CD14-positive monocyte (primary cell): ENCODE measurements at regions not wholly inside any gene's neighbourhood (a gene's known extent, or its start where the extent isn't known, plus 50 kb on each side); places are given as distances from the start of the nearest gene placed in this dataset.

Source experiments
- DNase-seq, 3 donors: peaks; one replicate each; pipeline ENCODE4 v3.0.0-alpha.2; 2011 to 2022
- H2AFZ ChIP-seq: 2 replicates; pipeline ENCODE4 v1.6.0; 2012; ENCODE audit warnings: mild to moderate bottlenecking, low read depth, low read length, inconsistent platforms; ENCODE audit not compliant: insufficient read depth, poor library complexity, severe bottlenecking
- H3K27ac ChIP-seq, 2 donors: 1 replicate in 1 of 2; 2 replicates in 1 of 2; pipeline ENCODE4 v1.5.1; 2012 to 2013; ENCODE audit warnings: low read length in 2 of 2, control low read depth in 1 of 2, inconsistent platforms in 1 of 2, low read depth in 1 of 2, mild to moderate bottlenecking in 1 of 2
- H3K27me3 ChIP-seq, 2 donors: one replicate each; pipeline versions ENCODE4 v1.6.0 to v1.6.1; 2011 to 2013; ENCODE audit warnings: low read length in 2 of 2; ENCODE audit not compliant: control insufficient read depth in 2 of 2, insufficient read depth in 2 of 2
- H3K36me3 ChIP-seq, 2 donors: replicated peaks in 1 of 2; 1 replicate in 1 of 2; 2 replicates in 1 of 2; pipeline versions ENCODE4 v1.5.1 to v1.6.1; 2012 to 2013; ENCODE audit warnings: low read length in 2 of 2, control low read depth in 1 of 2, inconsistent platforms in 1 of 2, mild to moderate bottlenecking in 1 of 2; ENCODE audit not compliant: insufficient read depth in 2 of 2, control insufficient read depth in 1 of 2
- H3K4me1 ChIP-seq, 2 donors: 1 replicate in 1 of 2; 2 replicates in 1 of 2; pipeline versions ENCODE4 v1.5.1 to v1.6.1; 2012 to 2013; ENCODE audit warnings: low read length in 2 of 2, control low read depth in 1 of 2, inconsistent platforms in 1 of 2, mild to moderate bottlenecking in 1 of 2, moderate library complexity in 1 of 2; ENCODE audit not compliant: insufficient read depth in 2 of 2, control insufficient read depth in 1 of 2
- H3K4me2 ChIP-seq: replicated peaks from 2 replicates; pipeline ENCODE3; 2012; ENCODE audit warnings: low read length, moderate library complexity, mild to moderate bottlenecking; ENCODE audit not compliant: poor library complexity, severe bottlenecking; ENCODE audit errors: extremely low read depth
- H3K4me3 ChIP-seq, 3 experiments: fragments of 200-600 bp in 1 of 3; sonication (generic) in 1 of 3; replicated peaks in 1 of 3; 1 replicate in 2 of 3; 2 replicates in 1 of 3; pipeline ENCODE4 v1.5.1; 2011 to 2013; ENCODE audit warnings: low read length in 3 of 3, mild to moderate bottlenecking in 3 of 3, control low read depth in 2 of 3, low read depth in 2 of 3, inconsistent platforms in 1 of 3, moderate library complexity in 1 of 3
- H3K79me2 ChIP-seq: 2 replicates; pipeline ENCODE4 v1.6.0; 2012; ENCODE audit warnings: mild to moderate bottlenecking, control low read depth, inconsistent platforms, low read length, moderate library complexity; ENCODE audit not compliant: insufficient read depth
- H3K9ac ChIP-seq: 2 replicates; pipeline ENCODE4 v1.6.0; 2017; ENCODE audit warnings: low read length, mild to moderate bottlenecking; ENCODE audit not compliant: insufficient read depth, poor library complexity, severe bottlenecking
- H3K9me3 ChIP-seq, 2 donors: replicated peaks in 1 of 2; 1 replicate in 1 of 2; 2 replicates in 1 of 2; pipeline versions ENCODE4 v1.5.1 to v1.6.1; 2012 to 2013; ENCODE audit warnings: low read length in 2 of 2, control low read depth in 1 of 2; ENCODE audit not compliant: control insufficient read depth in 1 of 2, insufficient read depth in 1 of 2
- H4K20me1 ChIP-seq: 2 replicates; pipeline ENCODE4 v1.6.0; 2012; ENCODE audit warnings: mild to moderate bottlenecking, low read length, control low read depth, moderate library complexity; ENCODE audit not compliant: insufficient read depth
- H3K27ac Mint-ChIP-seq, 7 donors: one replicate each; pipeline ENCODE4 v1.8.0; 2020; ENCODE audit warnings: mild to moderate bottlenecking in 7 of 7, mixed read lengths in 7 of 7, moderate library complexity in 6 of 7, inconsistent platforms in 2 of 7
- H3K27me3 Mint-ChIP-seq, 3 donors: one replicate each; pipeline ENCODE4 v1.8.0; 2021 to 2022; ENCODE audit warnings: low read depth in 3 of 3, mild to moderate bottlenecking in 3 of 3, mixed read lengths in 3 of 3, moderate library complexity in 3 of 3, inconsistent platforms in 1 of 3
- H3K36me3 Mint-ChIP-seq, 2 donors: one replicate each; pipeline ENCODE4 v1.8.0; 2020; ENCODE audit warnings: mixed read lengths in 2 of 2, inconsistent platforms in 1 of 2, mild to moderate bottlenecking in 1 of 2
- H3K4me1 Mint-ChIP-seq: one replicate; pipeline ENCODE4 v1.8.0; 2020; ENCODE audit warnings: mild to moderate bottlenecking, mixed read lengths
- H3K4me3 Mint-ChIP-seq, 2 donors: one replicate each; pipeline ENCODE4 v1.8.0; 2020; ENCODE audit warnings: mild to moderate bottlenecking in 2 of 2, mixed read lengths in 2 of 2, moderate library complexity in 1 of 2
- H3K9me3 Mint-ChIP-seq, 7 donors: one replicate each; pipeline ENCODE4 v1.8.0; 2020 to 2022; ENCODE audit warnings: mixed read lengths in 7 of 7, mild to moderate bottlenecking in 6 of 7, moderate library complexity in 6 of 7, inconsistent platforms in 2 of 7
- CTCF ChIP-seq: fragments of 200-600 bp; IDR thresholded peaks from one replicate; pipeline ENCODE4 v1.8.0; 2022; ENCODE audit warnings: antibody characterized with exemption, mild to moderate bottlenecking
- WGBS: methylation state at CpG from one replicate; pipeline ENCODE4 v1.1.5; 2013; ENCODE audit warnings: missing lambda C conversion rate; ENCODE audit not compliant: insufficient coverage; 5-methylcytosine and 5-hydroxymethylcytosine counted together
- intact Hi-C, 2 donors: fragments of 100-400 bp; cut with micrococcal nuclease; formaldehyde crosslinking; loops; one replicate each; pipeline versions ENCODE4 v1.15.0 to v1.15.1; 2023

- Histone ChIP-seq H3K4me1 (no peaks in the 10 kb centered on the region), H3K36me3 (no peaks in the 10 kb centered on the region), H4K20me1 (no peaks in the 10 kb centered on the region), H3K9ac (no peak overlapping the region), H3K79me2 (no peaks in the 10 kb centered on the region), H3K4me2 (no peak overlapping the region), H2AFZ (no peak overlapping the region), H3K27ac (no peak overlapping the region), H3K9me3 (no peaks in the 10 kb centered on the region), H3K27me3 (no peaks in the 10 kb centered on the region), H3K4me3 (no peak overlapping the region)
- Mint-ChIP-seq H3K27me3 (peaks cover 2 to 3% (median 2%) of the 10 kb centered on the region in 3 donors), H3K9me3 (no peaks in the 10 kb centered on the region), H3K36me3 (no peaks in the 10 kb centered on the region), H3K4me1 (no peaks in the 10 kb centered on the region), H3K4me3 (no peak overlapping the region), H3K27ac (no peak overlapping the region)
- no peak for DNase-seq
- no peak for TF ChIP-seq CTCF
- intact Hi-C loops: no loop called here
- 93% methylated on average over 5 of the region's 7 CpGs for WGBS
Measured at GRCh38 chr10:3258394-3258793, 85.8 kb upstream of the PITRM1 start.

GRCh38 chr10:3255616-3256015 lies 83.0 kb upstream of the PITRM1 start:
- Mint-ChIP-seq H3K27me3 (peaks cover 5 to 17% (median 5%) of the 10 kb centered on the region in 3 donors), H3K36me3 (no peaks in the 10 kb centered on the region), H3K4me1 (no peaks in the 10 kb centered on the region), H3K9me3 (no peaks in the 10 kb centered on the region), H3K27ac (no peak overlapping the region), H3K4me3 (no peak overlapping the region)
- H3K4me1 ChIP-seq: no peaks in the 10 kb centered on the region
- H2AFZ ChIP-seq: no peak overlapping the region
- no peaks in the 10 kb centered on the region for H3K79me2 ChIP-seq
- no peaks in the 10 kb centered on the region for H3K9me3 ChIP-seq
- H3K27ac ChIP-seq: no peak overlapping the region
- no peak for TF ChIP-seq CTCF
- H3K4me2 ChIP-seq: no peak overlapping the region
- H3K27me3 ChIP-seq: no peaks in the 10 kb centered on the region
- no peak for DNase-seq
- H4K20me1 ChIP-seq: no peaks in the 10 kb centered on the region
- intact Hi-C loops: no loop called here
- WGBS: 90% methylated on average over 2 of the region's 4 CpGs
- H3K4me3 ChIP-seq: no peak overlapping the region
- no peaks in the 10 kb centered on the region for H3K36me3 ChIP-seq
- no peak overlapping the region for H3K9ac ChIP-seq
